Left cardiac atrium (tissue), 4 donors: ENCODE measurements at regions not wholly inside any gene's neighbourhood (a gene's known extent, or its start where the extent isn't known, plus 50 kb on each side); places are given as distances from the start of the nearest gene placed in this dataset.
A peak's percentile ranks its signal among the peaks of the same experiment; 100 is the strongest.
"Not testable (repeated sequence)": the region's sequence is repeated elsewhere in the genome, so short reads cannot be mapped to it uniquely, and the experiment has no call there.

Experiments used
- ATAC-seq, 2 donors: fragments of 200-7000 bp; cut with Tn5 transposase; one replicate each; pipeline ENCODE4 v1.9.1; 2020; ENCODE audit warnings: mild to moderate bottlenecking in 2 of 2, moderate library complexity in 2 of 2
- DNase-seq: peaks from one replicate; pipeline ENCODE4 v3.0.0-alpha.2; 2020
- intact Hi-C, 2 donors: fragments of 100-400 bp; cut with DNase I; formaldehyde crosslinking; loops; one replicate each; pipeline versions ENCODE4 v1.14.1 to v1.15.1; 2022 to 2023
- donor health status: DM: no; HTN: yes; CAD: no.
- donor health status: DM: no; HTN: yes; CAD: no; lungs with severe emphysema.
- donor health status: DM: yes; HTN: yes; CAD: no.
- donor health status: Dilated cardiomyopathy.

- ATAC-seq (no peak), DNase-seq (no peak)
- intact Hi-C loops, result no loop called here
Measured at GRCh38 chr6:105726902-105727655, 324.2 kb upstream of the PREP start.

GRCh38 chr6:105714846-105715245 is 312.0 kb upstream of the PREP start:
- ATAC-seq, result no peak
- intact Hi-C loops, result no loop called here
- no peak for DNase-seq

GRCh38 chr6:105713474-105714118 is 310.7 kb upstream of the PREP start:
- intact Hi-C loops, result no loop called here
- no peak for ATAC-seq
- no peak for DNase-seq

- DNase-seq (no peak), ATAC-seq (no peak)
- intact Hi-C loops, result no loop called here
Measured at GRCh38 chr6:105711216-105711615, 308.3 kb upstream of the PREP start.

- intact Hi-C loops, result no loop called here
- no peak for ATAC-seq
- no peak for DNase-seq
Measured at GRCh38 chr6:105705608-105706007, 302.7 kb upstream of the PREP start.

GRCh38 chr6:105695461-105695860 is 292.6 kb upstream of the PREP start:
- intact Hi-C loops, result no loop called here
- DNase-seq, result no peak
- ATAC-seq, result no peak

- no peak for ATAC-seq
- no peak for DNase-seq
- intact Hi-C loops, result no loop called here
Measured at GRCh38 chr6:105692613-105693215, 289.8 kb upstream of the PREP start.

GRCh38 chr6:105691971-105692370 is 289.1 kb upstream of the PREP start:
- DNase-seq (no peak), ATAC-seq (no peak)
- intact Hi-C loops, result no loop called here

GRCh38 chr6:105691081-105691480 is 288.2 kb upstream of the PREP start:
- no peak for ATAC-seq
- intact Hi-C loops, result no loop called here
- no peak for DNase-seq

GRCh38 chr6:105688573-105688972 is 285.7 kb upstream of the PREP start:
- DNase-seq (no peak), ATAC-seq (no peak)
- intact Hi-C loops, result no loop called here

- ATAC-seq, DNase-seq, intact Hi-C loops: not testable (repeated sequence)
Measured at GRCh38 chr6:105686793-105687192, 283.9 kb upstream of the PREP start.

- ATAC-seq (no peak), DNase-seq (no peak)
- intact Hi-C loops, result no loop called here
Measured at GRCh38 chr6:105681061-105681460, 278.2 kb upstream of the PREP start.

GRCh38 chr6:105680131-105680530 is 277.2 kb upstream of the PREP start:
- no peak for DNase-seq
- ATAC-seq, result no peak
- intact Hi-C loops, result no loop called here

- ATAC-seq (no peak), DNase-seq (no peak)
- intact Hi-C loops, result no loop called here
Measured at GRCh38 chr6:105678516-105678915, 275.6 kb upstream of the PREP start.

- intact Hi-C loops, result no loop called here
- ATAC-seq, result peak; percentile 37 to 61
Measured at GRCh38 chr6:105677671-105678475, 275.0 kb upstream of the PREP start.

GRCh38 chr6:105676857-105677256 is 274.0 kb upstream of the PREP start:
- ATAC-seq (no peak), DNase-seq (no peak)
- intact Hi-C loops, result no loop called here

More at GRCh38 chr6:105677671-105678475, 275.0 kb upstream of the PREP start:
- DNase-seq, result no peak

- intact Hi-C loops, result no loop called here
- ATAC-seq (peak in 1 of 2 donors; percentile 47), DNase-seq (no peak)
Measured at GRCh38 chr6:105675715-105676397, 273.0 kb upstream of the PREP start.

- ATAC-seq, DNase-seq, intact Hi-C loops: not testable (repeated sequence)
Measured at GRCh38 chr6:105672856-105673538, 270.1 kb upstream of the PREP start.

GRCh38 chr6:105669232-105669631 is 266.4 kb upstream of the PREP start:
- intact Hi-C loops, result no loop called here
- DNase-seq, result no peak
- no peak for ATAC-seq
